ENCODE measurements at regions not wholly inside any gene's neighbourhood (a gene's known extent, or its start where the extent isn't known, plus 50 kb on each side); places are given as distances from the start of the nearest gene placed in this dataset.

GRCh38 chr2:212871597-212871996 lies 279.8 kb downstream of the IKZF2 start:
- DNase-seq (ENCODE audit: low read depth): no peak

GRCh38 chr2:212864186-212864585 lies 287.2 kb downstream of the IKZF2 start:
- DNase-seq (ENCODE audit: low read depth): no peak

GRCh38 chr2:212863185-212863588 lies 288.2 kb downstream of the IKZF2 start:
- DNase-seq (ENCODE audit: low read depth): peak; percentile 34

- DNase-seq (ENCODE audit: low read depth): no peak
Observed at GRCh38 chr2:212858496-212858895, 292.9 kb downstream of the IKZF2 start.

- no peak for DNase-seq (ENCODE audit: low read depth)
Observed at GRCh38 chr2:212854771-212855170, 296.6 kb downstream of the IKZF2 start.

- DNase-seq (ENCODE audit: low read depth): no peak
Observed at GRCh38 chr2:212854116-212854515, 297.3 kb downstream of the IKZF2 start.

GRCh38 chr2:212845941-212846340 lies 305.5 kb downstream of the IKZF2 start:
- DNase-seq (ENCODE audit: low read depth): peak; percentile 52

- peak; percentile 69 for DNase-seq (ENCODE audit: low read depth)
Observed at GRCh38 chr2:212843409-212844199, 305.0 kb upstream of the ERBB4 start.

- peak; percentile 50 for DNase-seq (ENCODE audit: low read depth)
Observed at GRCh38 chr2:212842544-212843185, 304.1 kb upstream of the ERBB4 start.

- no peak for DNase-seq (ENCODE audit: low read depth)
Observed at GRCh38 chr2:212841460-212841859, 302.9 kb upstream of the ERBB4 start.

- DNase-seq (ENCODE audit: low read depth): no peak
Observed at GRCh38 chr2:212832211-212833195, 293.9 kb upstream of the ERBB4 start.

- DNase-seq (ENCODE audit: low read depth): no peak
Observed at GRCh38 chr2:212831671-212832199, 293.1 kb upstream of the ERBB4 start.

GRCh38 chr2:212816267-212816666 lies 277.7 kb upstream of the ERBB4 start:
- DNase-seq (ENCODE audit: low read depth): no peak

- no peak for DNase-seq (ENCODE audit: low read depth)
Observed at GRCh38 chr2:212815453-212815852, 276.9 kb upstream of the ERBB4 start.

- DNase-seq (ENCODE audit: low read depth): no peak
Observed at GRCh38 chr2:212814941-212815340, 276.3 kb upstream of the ERBB4 start.

- DNase-seq (ENCODE audit: low read depth): no peak
Observed at GRCh38 chr2:212811921-212812320, 273.3 kb upstream of the ERBB4 start.

- DNase-seq (ENCODE audit: low read depth): no peak
Observed at GRCh38 chr2:212811036-212811805, 272.6 kb upstream of the ERBB4 start.

- DNase-seq (ENCODE audit: low read depth): no peak
Observed at GRCh38 chr2:212797484-212798205, 259.0 kb upstream of the ERBB4 start.

GRCh38 chr2:212794471-212794870 lies 255.9 kb upstream of the ERBB4 start:
- DNase-seq (ENCODE audit: low read depth): no peak

- no peak for DNase-seq (ENCODE audit: low read depth)
Observed at GRCh38 chr2:212791569-212791968, 253.0 kb upstream of the ERBB4 start.
